ENCODE measurements at regions not wholly inside any gene's neighbourhood (a gene's known extent, or its start where the extent isn't known, plus 50 kb on each side); places are given as distances from the start of the nearest gene placed in this dataset.

DNA sequence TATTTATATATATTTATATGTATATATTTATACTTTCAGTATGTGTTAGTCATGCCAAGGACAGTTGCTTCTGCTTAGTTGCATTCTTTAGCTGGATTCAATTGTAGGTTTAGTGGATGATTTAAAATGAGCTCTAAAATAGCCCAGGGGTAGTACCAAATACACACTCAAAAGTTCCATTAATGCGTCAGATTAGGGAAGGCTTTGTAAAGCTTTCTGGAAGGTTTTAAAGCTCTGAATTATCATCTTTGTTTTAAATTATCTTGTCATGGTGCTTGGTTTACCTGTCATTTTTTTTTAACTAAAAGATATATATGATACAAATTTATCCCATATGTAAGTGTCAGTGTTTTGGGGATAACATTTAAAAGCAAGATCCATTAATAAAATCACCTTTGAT lies 242.7 kb upstream of the ADAMTS5 start:
- TF ChIP-seq, protein P1, sequence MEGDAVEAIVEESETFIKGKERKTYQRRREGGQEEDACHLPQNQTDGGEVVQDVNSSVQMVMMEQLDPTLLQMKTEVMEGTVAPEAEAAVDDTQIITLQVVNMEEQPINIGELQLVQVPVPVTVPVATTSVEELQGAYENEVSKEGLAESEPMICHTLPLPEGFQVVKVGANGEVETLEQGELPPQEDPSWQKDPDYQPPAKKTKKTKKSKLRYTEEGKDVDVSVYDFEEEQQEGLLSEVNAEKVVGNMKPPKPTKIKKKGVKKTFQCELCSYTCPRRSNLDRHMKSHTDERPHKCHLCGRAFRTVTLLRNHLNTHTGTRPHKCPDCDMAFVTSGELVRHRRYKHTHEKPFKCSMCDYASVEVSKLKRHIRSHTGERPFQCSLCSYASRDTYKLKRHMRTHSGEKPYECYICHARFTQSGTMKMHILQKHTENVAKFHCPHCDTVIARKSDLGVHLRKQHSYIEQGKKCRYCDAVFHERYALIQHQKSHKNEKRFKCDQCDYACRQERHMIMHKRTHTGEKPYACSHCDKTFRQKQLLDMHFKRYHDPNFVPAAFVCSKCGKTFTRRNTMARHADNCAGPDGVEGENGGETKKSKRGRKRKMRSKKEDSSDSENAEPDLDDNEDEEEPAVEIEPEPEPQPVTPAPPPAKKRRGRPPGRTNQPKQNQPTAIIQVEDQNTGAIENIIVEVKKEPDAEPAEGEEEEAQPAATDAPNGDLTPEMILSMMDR (IDR thresholded peaks at IDR 0.05; ENCODE audit: insufficient read depth, low read length, poor library complexity, severe bottlenecking), result no peak
- Histone ChIP-seq H3K4me3 (replicated peaks; ENCODE audit: low read depth, low read length) (no peak overlapping the region), H3K27me3 (replicated peaks; ENCODE audit: control insufficient read depth, insufficient read depth, low read length) (no peaks in the 10 kb centered on the region), H3K36me3 (ENCODE audit: control insufficient read depth, insufficient read depth, low read length) (no peaks in the 10 kb centered on the region)
- DNase-seq (ENCODE audit: extremely low read depth, insufficient read length), result no peak

DNA sequence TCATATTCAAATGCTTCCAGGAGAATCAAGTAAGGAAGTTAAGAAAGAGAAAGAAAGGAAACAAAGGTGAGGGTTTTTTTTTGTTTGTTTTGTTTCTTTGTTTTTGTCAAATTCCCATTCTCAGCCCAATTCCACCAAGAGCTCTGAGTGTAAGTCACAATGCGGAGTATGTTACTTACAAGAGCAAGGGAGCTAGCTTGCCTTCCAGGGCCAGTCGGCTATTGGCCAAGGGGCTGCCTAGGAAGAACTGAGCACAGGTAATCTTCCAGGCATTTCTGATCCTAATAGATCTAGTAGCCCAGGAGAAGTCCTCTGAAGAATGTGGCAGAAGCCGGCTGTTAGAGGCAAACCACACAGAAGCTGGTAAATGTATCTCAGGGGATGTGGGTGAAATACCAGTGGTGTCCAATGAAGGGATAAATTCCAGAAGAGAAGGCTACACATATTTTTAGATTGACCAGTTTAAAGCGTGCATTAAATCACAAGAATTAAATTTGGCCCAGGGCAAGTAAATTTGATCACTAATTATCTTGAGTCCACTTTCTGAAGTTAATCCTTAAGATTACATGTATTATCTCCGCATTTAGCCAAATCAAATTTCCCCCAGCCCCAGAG lies 239.6 kb upstream of the ADAMTS5 start:
- no peak for DNase-seq (ENCODE audit: extremely low read depth, insufficient read length)
- H3K4me3 ChIP-seq (replicated peaks; ENCODE audit: low read depth, low read length), result no peak overlapping the region
- TF ChIP-seq, protein P1 (IDR thresholded peaks at IDR 0.05; ENCODE audit: insufficient read depth, low read length, poor library complexity, severe bottlenecking), result no peak
- no peaks in the 10 kb centered on the region for H3K36me3 ChIP-seq (ENCODE audit: control insufficient read depth, insufficient read depth, low read length)
- H3K27me3 ChIP-seq (replicated peaks; ENCODE audit: control insufficient read depth, insufficient read depth, low read length), result no peaks in the 10 kb centered on the region

DNA sequence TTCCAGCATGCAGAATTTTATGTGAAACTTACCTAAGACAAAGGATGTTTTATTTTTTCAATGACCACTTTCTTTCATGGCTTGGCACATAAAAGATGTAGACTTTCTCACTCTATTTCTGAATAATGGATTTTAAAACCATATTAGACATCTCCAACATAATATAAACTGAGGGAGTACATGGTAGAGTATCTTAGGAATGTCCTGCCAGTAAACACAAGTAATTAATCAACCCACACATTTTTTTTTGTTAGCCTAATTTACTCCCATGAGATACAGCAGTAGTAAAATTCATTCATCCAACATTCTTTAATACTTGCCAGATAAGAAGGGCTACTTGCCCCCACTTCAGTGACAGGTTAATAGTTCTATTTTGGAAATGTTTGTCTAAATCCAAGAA lies 235.4 kb upstream of the ADAMTS5 start:
- no peak for DNase-seq (ENCODE audit: extremely low read depth, insufficient read length)
- Histone ChIP-seq H3K36me3 (ENCODE audit: control insufficient read depth, insufficient read depth, low read length) (no peaks in the 10 kb centered on the region), H3K27me3 (replicated peaks; ENCODE audit: control insufficient read depth, insufficient read depth, low read length) (no peaks in the 10 kb centered on the region), H3K4me3 (replicated peaks; ENCODE audit: low read depth, low read length) (no peak overlapping the region)
- TF ChIP-seq, protein P1 (IDR thresholded peaks at IDR 0.05; ENCODE audit: insufficient read depth, low read length, poor library complexity, severe bottlenecking), result no peak

- Histone ChIP-seq H3K4me3 (replicated peaks; ENCODE audit: low read depth, low read length) (no peak overlapping the region), H3K27me3 (replicated peaks; ENCODE audit: control insufficient read depth, insufficient read depth, low read length) (no peaks in the 10 kb centered on the region), H3K36me3 (ENCODE audit: control insufficient read depth, insufficient read depth, low read length) (no peaks in the 10 kb centered on the region)
- TF ChIP-seq, protein P1 (IDR thresholded peaks at IDR 0.05; ENCODE audit: insufficient read depth, low read length, poor library complexity, severe bottlenecking), result no peak
- DNase-seq (ENCODE audit: extremely low read depth, insufficient read length), result no peak
Measured at GRCh38 chr21:27201197-27201596, 234.3 kb upstream of the ADAMTS5 start.

DNA sequence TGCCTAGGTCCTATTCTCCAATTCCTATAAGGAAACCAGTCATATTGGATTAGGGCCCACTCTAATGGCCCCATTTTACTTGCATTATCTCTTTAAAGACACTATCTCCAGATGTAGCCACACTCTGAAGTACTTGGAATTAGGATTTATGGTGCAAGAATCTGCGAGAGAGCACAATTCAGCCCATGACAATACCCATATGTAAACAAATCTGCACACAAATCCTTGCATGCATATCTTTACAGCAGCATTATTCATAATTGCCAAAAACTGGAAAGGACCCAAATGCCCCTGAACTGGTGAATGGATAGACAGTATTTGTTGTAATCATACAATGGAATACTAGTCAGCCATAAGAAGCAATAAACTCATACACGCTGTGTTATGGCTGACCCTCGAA lies 229.8 kb upstream of the ADAMTS5 start:
- Histone ChIP-seq H3K4me3 (replicated peaks; ENCODE audit: low read depth, low read length) (no peak overlapping the region), H3K36me3 (ENCODE audit: control insufficient read depth, insufficient read depth, low read length) (no peaks in the 10 kb centered on the region), H3K27me3 (replicated peaks; ENCODE audit: control insufficient read depth, insufficient read depth, low read length) (no peaks in the 10 kb centered on the region)
- DNase-seq (ENCODE audit: extremely low read depth, insufficient read length), result no peak
- TF ChIP-seq, protein P1 (IDR thresholded peaks at IDR 0.05; ENCODE audit: insufficient read depth, low read length, poor library complexity, severe bottlenecking), result no peak
